Activated CD4-positive, alpha-beta T cell treated with anti-CD3 and anti-CD28 coated beads, Interleukin-2, amount 50 U/mL, for 24 hours (primary cell): ENCODE measurements at regions not wholly inside any gene's neighbourhood (a gene's known extent, or its start where the extent isn't known, plus 50 kb on each side); places are given as distances from the start of the nearest gene placed in this dataset.

Source experiments
- DNase-seq, 2 donors: peaks; one replicate each; pipeline ENCODE4 v3.0.0-alpha.2; 2020; ENCODE audit warnings: low read depth in 1 of 2, low spot score in 1 of 2

DNA sequence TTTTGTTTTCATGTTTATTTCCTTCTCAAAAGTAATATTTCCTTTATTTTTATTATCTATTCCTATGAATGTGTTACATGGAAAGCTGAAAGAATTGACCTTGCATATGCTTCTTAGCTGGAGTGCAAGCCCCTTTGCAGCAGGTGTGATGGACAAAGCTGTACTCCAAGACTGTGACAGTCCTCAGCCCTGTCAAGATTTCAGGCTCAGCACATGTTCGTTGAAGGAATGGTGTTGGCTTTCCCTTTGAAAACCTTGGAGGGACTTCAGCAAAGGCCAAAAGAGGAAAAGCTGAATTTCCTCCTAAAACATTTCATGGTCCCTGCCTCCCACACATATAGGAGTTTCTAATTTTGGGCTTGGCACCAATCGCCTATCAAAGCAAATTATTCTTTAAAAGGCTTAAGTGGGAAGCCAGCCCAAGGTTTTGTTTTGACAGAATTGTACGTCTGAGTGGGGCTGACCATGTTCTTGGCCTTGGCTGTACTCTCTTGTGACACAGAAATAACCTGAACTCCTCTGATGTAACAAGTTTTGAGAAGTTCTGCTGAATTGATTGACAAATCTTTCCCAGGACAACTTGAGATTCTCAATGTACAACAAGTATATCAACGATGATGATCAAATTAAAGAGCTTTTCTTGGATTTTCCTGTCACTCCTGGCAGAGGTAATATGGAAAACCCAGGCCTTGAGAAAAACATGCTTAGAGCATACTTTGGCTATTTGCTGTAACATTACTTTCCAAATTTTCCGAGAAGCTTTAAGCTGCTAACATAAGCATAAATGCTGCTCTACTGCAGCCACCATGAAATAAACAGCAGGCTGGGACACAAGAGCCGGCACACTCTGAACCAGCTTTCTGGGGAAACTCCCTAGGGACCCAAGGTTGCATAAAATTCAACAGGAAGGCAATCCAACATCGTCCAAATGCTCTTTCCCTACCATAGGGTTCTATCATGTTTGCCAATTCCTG is 135.7 kb upstream of the ZNF648 start:
- DNase-seq, result no peak

DNA sequence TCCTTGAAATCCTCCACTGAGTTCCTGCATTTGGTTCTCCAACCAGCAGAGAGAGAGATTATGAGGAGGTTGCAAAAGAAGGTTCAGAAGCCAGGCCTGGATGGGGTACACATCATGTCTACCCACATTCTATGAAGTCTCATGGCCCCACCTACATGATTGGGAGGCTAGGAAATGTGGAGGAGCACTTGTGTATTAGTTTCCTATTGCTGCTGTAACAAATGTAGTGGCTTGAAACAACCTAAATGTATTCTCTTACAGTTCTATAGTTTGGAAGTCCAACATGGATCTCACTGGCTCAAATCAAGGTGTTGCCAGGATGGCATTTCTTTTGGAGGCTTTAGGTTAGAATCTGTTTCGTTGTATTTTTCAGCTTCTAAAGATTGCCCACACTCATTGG is 134.2 kb upstream of the ZNF648 start:
- DNase-seq, result no peak

DNA sequence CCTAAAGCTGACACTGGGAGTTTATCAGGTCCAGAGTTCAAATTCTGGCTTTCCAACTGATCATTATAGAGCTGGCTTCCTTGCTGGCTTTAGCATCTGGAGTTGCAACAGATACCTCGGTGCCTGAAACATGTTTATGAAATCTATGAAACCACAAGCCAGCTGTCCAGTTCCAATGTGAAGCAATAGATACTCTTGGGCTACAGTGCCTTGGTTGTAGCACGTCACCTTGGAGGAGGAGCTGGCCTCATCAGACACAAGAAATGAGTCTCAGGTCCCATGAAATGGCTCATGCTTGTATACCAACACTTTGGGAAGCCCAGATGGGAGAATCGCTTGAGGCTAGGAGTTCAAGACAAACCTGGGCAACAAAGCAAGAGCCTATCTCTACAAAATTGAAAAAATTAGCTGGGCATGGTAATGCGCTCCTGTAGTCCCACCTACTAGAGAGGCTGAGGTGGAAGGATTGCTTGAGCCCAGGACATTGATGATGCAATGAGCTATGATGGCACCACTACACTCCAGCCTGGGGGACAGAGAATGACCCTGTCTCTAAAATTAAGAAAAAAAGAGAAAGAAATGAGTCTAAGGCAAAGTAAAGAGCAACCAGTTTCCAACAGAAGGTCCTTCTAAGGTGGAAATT is 132.5 kb upstream of the ZNF648 start:
- DNase-seq, result no peak

DNA sequence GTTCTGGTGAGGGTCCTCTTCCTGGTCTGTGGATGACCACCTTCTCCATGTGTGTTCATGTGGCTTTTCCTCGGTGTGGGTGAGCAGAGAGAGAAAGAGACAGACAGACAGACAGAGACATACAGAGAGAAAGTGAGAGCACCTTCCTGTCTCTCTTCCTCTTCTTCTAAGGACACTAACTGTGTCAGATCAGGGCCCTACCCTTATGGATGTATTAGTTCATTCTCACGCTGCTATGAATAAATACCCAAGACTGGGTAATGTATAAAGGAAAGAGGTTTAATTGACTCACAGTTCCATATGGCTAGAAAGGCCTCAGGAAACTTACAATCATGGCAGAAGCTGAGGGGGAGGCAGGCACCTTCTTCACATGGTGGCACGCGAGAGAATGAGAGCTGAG is 131.5 kb upstream of the ZNF648 start:
- DNase-seq, result no peak

DNA sequence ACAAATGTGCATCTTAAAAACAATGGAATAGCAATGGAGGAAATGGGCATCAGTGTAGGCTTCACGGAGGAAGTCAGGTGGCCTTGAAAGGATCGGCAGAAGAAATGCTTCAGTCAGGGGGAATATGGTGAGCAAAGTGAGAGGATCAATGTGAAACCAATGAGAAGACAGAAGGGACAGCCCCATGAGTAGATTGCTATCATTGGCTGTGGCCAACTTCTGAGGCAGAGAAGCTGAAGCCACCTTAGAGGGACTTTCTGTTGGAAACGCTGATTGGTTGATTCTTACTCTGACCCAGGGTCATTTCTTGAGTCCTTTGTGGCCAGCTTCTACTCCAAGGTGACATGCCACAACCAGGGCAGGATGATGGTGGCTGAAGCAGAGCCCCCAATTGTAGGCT is 130.7 kb upstream of the ZNF648 start:
- no peak for DNase-seq

DNA sequence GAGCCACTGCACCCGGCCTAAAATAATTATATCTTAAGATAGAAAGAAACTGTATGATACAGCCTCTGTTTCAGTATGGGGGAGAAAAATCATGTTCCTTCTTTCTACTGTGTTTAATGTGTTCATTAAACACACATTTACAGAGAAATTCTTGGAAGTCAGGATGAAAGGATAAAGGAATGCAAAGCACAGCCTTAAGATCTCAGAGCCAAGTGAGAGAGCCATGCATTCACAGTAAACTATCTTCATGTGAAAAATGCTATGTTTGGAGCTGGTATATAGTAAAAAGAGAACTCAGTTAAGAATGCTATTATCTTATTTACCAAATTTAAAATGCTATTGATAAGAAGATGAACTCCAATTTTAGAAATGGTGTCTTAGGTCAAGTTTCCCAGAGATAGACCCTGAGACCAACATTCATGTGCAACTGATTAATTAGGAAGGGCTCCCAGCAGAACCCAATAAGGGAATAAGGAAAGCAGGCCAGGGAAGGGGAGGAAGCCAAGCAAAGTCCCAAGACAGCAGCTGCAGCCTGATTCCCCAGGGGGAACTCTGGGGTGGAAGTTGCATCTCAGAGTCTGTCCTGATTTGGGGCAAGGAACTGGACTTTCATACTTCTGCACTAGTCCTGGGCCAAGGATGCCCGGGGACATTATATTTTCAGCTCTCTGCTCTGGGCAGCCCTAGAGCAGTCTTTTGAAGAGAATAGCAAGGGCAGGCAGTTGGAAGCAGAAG is 130.0 kb upstream of the ZNF648 start:
- DNase-seq, result no peak

DNA sequence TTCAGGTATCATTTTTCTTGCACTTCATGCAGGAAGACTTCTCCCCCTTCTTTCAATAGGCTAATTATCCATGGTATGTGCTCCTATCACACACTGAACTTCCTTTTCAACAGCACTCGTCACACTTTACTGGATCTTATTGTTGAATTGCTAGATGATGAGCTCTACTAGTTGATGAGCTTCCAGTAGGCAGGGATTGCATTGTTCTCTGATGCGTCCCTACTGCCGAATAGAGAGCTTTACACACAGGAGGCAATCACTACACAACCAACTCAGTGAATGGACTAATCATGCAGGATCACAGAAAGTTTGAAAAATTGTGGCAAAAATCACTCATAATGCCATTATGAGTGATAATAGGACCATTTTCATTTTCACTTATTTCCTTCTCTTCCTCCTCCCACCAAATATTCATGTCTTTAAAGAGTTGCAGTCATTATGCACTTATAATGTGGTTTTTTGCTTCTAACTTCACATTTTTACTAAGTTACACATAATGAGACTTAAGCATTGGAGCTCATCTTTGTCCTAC is 128.1 kb upstream of the ZNF648 start:
- no peak for DNase-seq

DNA sequence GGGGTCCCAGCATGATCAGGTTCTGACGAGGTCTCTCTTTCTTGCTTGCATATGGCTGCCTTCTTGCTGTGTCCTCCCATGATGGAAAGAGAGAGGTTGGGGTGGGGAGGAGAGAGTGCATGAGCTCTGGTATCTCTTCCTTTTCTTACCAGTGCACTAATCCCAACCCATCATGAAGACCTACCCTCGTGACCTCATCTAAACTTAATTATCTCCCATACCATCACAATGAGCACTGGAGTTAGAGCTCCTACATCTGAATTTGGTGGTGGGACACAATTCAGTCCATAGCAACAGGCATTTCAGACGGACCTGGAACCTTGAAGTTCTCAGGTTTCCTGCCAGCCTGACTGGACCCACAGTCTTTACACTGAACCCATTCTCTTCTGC is 125.2 kb upstream of the ZNF648 start:
- no peak for DNase-seq

DNA sequence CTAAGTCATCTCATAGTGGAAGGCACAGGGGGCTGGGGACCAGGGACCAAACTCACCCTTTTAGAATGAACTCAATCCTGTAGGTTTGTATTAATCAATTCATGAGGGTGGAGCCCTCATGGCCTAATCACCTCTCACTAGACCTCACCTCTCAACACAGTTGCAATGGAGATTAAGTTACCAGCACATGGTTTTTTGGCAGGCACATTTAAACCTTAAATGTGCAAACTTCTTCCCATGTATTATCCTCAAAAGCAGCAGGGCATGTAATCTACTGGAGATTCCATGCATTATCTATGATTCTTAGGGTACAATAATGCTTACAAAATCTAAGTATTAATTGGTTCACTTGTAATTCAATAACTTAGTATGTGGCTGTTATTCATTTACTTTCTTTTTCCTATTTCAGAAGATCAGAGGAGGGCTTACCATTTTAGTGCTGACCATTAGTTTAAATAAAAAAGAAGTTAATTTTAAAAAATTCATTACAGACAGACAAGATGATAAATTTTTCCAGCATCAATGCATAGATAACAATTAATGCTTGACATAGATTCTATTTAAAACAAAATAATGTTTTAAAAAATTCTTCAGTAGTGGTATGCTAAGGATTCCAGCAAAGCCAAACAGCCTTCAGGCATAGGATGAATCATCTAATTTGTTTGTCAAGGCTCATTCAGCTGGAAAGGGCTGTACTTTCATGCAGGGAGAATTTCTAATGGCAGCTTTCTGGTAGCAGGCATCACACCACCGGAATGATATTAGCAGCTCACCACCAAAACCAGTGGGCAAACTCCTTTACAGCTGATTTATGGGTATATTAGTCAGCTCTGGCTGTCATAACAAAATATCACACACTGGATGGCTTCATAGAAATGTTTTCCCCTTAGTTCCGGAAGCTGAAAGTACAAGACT is 124.6 kb upstream of the ZNF648 start:
- no peak for DNase-seq

DNA sequence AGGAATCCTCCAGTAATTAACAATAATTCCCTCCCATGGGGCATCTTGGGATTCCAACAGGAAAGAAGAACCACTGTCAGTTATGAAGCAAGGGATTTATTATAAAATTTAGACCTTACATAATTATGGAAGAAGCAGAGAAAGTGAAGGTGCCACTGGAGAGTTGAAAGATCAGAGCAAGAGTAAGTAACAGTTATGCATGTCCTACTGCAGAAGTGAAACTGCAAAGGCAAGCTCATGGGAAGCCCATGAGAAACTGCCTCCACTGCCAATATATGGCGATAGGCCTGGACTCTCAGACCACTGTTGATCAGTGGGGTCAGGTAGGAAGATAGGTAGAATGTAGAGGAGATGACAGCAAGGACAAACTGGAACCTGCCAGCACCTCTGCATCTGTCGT is 123.6 kb upstream of the ZNF648 start:
- no peak for DNase-seq

DNA sequence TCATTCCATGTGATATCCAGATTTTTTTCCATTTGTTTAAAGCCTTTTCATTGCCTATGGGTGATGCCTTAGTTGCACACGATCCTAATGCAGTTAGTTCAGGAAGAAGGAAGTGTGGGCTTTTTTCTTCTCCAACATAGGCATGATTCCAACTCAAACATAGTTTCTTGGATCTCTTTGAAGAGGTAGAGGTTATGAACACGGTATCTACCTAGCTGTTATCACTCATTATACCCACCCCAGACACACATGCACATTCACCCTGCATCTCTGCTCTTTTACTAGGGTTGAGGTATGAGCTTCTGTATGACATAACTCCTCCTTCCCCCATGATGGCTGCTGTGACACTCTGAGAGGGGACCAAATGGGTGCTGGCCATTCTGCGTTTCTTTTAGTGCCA is 122.1 kb upstream of the ZNF648 start:
- no peak for DNase-seq

DNA sequence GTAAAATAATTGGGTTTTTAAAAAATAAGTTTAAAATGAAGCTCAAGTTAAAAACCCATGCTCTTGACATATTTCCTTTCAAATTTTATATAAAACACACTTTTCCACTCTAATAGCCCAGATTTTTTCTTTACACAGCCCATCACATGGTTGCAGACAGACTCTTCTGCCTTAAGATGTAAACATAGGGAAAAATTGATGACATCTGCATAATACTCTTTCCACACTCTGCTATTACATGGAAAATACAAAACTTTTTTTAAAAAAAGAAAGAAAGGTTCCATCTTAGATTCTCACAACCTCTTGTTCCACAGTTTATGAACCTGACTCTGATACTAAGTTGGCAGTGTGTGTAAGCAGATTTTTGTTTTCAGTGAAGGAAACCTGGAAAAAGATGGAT is 120.8 kb upstream of the ZNF648 start:
- no peak for DNase-seq

DNA sequence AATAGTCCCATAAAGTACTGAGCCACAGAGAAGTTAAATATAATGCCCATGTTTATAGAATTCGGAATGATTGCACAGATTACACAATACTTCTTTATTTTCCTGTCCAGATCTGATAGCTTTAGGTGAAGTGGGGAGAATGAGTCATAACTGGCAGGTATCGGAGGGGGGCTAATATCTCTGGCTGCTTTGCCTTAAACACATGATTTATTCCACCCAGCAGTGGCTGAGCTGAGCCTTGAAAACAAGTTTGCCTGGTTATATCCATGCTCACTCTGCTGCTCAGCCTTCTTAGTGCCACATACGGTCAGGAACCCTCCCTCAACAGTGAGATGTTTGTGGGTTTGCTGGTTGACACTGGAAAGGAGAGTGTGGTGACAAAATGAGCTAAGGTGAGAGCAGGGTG is 119.7 kb upstream of the ZNF648 start:
- no peak for DNase-seq

DNA sequence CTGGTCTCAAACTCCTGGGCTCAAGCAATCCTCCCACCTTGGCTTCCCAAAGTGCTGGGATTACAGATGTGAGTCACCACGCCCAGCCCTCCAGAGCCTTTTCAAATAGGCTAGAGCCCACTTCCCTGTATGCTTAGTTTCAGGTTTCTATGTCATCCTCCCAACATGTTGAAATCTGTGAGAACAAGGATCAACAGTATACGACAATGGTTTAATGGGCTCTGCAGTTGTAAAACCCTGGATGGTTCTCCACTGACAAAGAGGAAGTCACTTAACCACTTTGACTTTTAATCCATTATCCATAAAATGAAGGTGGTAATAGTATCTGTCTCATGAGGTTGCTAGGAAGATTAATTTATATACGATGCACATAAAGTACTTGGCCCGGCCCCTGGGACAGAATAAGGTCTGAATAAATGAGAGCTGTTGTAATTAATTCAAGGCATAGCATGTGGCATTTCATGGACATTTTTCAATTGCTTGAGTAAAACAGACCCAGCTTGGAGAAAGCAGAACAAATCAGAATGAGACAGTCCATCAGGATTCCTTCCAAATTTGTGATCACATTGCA is 113.9 kb upstream of the ZNF648 start:
- DNase-seq, result no peak

DNA sequence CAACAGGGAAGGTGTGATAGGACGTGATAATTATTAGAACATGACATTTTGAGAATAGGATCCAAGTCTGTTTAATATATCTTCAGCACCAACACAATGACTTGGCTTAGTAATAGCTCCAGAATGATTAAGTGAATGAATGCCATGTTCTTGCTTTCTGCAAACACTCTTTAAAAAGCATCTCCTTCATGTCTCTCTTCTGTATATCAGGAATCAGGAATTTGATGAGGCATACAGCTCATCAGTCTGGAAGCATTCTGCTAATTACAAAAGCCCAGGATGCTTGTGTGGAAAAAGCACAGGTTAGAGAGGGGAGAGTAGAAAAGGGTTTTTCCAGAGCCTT is 113.0 kb upstream of the ZNF648 start:
- no peak for DNase-seq

DNA sequence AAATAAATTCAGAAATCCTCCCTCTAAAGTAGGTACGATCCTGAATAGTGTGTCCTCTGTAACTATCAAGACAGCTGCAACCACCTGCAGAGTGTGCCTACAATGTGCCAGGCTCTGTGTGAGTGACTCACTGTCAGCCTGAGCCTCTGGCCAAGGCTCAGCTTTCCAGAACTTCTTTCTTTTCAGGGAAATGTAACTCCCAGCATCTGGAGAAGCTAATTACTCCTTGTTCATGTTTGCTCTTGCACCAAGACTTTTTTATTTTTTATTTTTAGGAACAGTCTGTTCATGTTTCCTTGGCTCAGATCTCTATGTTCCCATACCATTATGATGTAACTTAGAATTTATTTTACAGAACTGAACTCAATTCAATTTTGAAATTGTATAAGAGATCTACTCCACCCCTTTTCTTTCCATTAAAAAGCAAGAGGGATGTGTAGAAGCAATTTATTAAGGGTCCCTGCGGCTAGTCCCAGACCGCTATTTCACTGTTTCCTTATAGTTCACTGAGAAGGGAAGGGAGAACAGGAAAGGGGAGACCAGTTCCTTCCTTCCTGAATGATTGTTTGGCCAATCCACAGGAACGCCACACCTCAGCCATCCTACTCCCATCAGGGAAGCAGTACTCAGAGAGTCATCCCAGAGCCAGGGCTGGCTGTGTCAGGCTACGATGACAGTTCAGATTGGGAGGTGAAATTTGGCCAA is 112.4 kb upstream of the ZNF648 start:
- no peak for DNase-seq

DNA sequence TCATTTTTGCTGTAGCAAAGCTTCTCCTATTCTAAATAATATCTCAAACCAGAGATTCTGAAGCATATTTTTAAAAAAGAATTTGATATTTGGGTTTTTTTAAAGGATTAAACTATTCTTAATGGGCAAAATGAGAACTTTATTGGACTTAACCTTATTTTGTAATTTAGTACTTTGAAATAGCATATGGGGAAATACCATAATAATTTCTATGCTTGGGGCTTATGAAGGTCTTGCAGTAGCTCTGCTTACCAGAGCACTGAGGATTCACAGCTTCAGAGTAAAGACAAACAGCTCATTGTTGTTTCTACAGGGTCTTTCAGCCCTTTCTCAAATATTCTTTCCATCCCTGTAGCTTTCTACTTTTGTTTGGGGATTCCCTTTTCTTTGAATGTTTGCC is 111.2 kb upstream of the ZNF648 start:
- no peak for DNase-seq

DNA sequence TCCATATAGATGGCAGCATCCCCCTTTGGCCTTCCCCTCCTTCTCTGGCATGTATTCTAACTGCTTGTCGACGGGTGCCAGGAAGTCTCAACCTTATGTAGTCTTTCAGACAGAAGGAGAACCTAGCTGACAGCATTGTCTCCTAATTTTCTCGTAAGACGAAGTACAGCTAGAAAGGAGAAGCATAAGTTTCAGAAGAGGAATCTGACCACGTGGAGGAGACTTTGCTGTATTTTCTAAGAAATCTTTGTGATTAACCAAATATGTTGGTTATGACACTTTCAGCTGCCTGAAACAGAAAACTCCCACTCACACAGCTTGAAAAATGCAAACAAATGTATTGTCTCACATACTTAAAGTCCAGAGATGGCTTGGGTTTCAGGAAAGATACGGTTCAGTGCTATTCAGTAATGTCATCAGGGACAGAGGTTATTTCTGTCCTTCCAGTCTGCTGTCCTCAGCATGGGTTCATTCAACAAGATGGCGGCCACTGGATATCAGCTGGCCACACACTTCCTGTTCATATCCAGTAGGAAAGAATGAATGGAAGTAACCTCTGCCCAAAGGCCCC is 109.5 kb upstream of the ZNF648 start:
- no peak for DNase-seq

DNA sequence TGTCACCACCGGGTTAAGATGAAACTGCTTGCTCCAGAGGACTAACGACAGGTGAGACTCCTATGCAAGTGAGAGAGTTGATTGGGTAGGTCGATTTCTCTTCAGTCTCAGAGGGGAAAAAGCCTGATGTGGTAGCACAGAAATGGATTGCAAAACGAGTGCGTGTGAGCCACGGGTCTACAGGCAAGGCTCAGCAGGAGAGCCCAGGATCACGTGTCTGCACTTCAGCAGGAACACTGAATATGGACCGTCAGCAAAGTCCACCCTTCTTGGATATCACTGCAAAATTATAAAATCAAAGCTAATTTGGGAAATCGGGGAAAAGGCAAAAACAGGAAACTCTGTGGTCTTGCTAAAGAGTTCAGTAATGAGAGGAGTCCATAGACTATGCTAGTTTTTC is 107.7 kb upstream of the ZNF648 start:
- DNase-seq, result no peak

DNA sequence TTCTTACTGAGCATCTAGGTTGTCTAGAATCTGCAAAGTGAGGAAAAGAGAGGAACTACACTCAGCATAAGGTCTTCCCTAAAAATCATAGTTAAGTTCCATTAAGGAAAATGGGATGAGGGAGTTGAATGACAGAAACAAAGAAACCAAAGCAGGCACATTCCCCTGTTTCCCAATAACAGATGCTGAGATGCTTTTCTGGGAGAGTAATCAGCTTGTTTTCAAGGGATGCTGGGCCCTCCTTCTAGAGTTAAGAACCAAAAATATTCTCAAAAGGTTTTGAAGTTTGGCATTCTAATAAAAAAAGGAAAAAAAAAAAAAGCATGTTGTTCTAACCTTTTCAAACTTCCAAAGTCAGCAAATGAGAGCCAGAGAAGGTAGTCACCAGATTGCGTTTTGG is 105.2 kb upstream of the ZNF648 start:
- no peak for DNase-seq
